H1 (cell line): ENCODE measurements at regions not wholly inside any gene's neighbourhood (a gene's known extent, or its start where the extent isn't known, plus 50 kb on each side); places are given as distances from the start of the nearest gene placed in this dataset.

ENCODE experiments used
- CTCF ChIA-PET: fragments of 300-600 bp; sonication (Branson Sonifier 250); formaldehyde crosslinking; loops from one replicate; lab custom pipeline; 2021; ENCODE audit not compliant: partially characterized antibody; lab: Charles Lee
- POLR2A ChIA-PET: fragments of 300-600 bp; sonication (Branson Sonifier 250); formaldehyde crosslinking; loops from one replicate; lab custom pipeline; 2021; ENCODE audit warnings: inconsistent platforms; ENCODE audit not compliant: partially characterized antibody; lab: Charles Lee
- DNase-seq, 2 experiments: peaks; one replicate each; pipeline versions ENCODE4 v3.0.0 to v3.0.0-alpha.2; 2010 to 2022; ENCODE audit warnings: low spot score in 2 of 2, low read depth in 1 of 2, mixed read lengths in 1 of 2
- FAIRE-seq: peaks from 2 replicates; lab custom pipeline; 2011; peaks lifted over from hg19 to GRCh38; lab: Jason Lieb, UNC
- H2AFZ ChIP-seq: 2 replicates; pipeline ENCODE4 v1.8.1; 2012; ENCODE audit warnings: low read length, inconsistent platforms
- H2AK5ac ChIP-seq: 2 replicates; pipeline ENCODE4 v1.6.1; 2013; ENCODE audit warnings: low read depth, low read length
- H2BK120ac ChIP-seq: replicated peaks from 2 replicates; pipeline ENCODE3; 2013; ENCODE audit warnings: low read depth, low read length, inconsistent platforms
- H2BK12ac ChIP-seq: 2 replicates; pipeline ENCODE4 v1.6.1; 2013; ENCODE audit warnings: low read depth, low read length
- H2BK15ac ChIP-seq: 2 replicates; pipeline ENCODE4 v1.6.1; 2013; ENCODE audit warnings: low read length
- H2BK20ac ChIP-seq: 2 replicates; pipeline ENCODE4 v1.6.1; 2013; ENCODE audit warnings: low read length
- H2BK5ac ChIP-seq: 2 replicates; pipeline ENCODE4 v1.6.1; 2013; ENCODE audit warnings: low read depth, low read length
- H3K14ac ChIP-seq: 2 replicates; pipeline ENCODE4 v1.6.1; 2013; ENCODE audit warnings: inconsistent platforms; ENCODE audit not compliant: insufficient read length
- H3K18ac ChIP-seq: 2 replicates; pipeline ENCODE4 v1.6.1; 2013; ENCODE audit warnings: low read length; ENCODE audit errors: extremely low read depth
- H3K23ac ChIP-seq: 2 replicates; pipeline ENCODE4 v1.6.1; 2013; ENCODE audit warnings: inconsistent platforms; ENCODE audit not compliant: insufficient read length
- H3K23me2 ChIP-seq: 2 replicates; pipeline ENCODE4 v1.6.1; 2013; ENCODE audit warnings: low read depth, low read length
- H3K27ac ChIP-seq: 2 replicates; pipeline ENCODE4 v1.6.1; 2011; ENCODE audit warnings: low read depth, low read length, inconsistent platforms
- H3K27me3 ChIP-seq, 4 experiments: replicated peaks in 1 of 4; 1 replicate in 1 of 4; 2 replicates in 3 of 4; pipeline versions ENCODE4 v1.6.1 to v1.8.1; 2011 to 2013; ENCODE audit warnings: low read length in 3 of 4, mild to moderate bottlenecking in 3 of 4, inconsistent platforms in 2 of 4, mixed read lengths in 2 of 4, moderate library complexity in 1 of 4; ENCODE audit not compliant: control insufficient read depth in 3 of 4, insufficient read depth in 3 of 4; ENCODE audit errors: extremely low read depth in 1 of 4
- H3K36me3 ChIP-seq, 4 experiments: 2 replicates each; pipeline versions ENCODE4 v1.6.1 to v1.8.1; 2011 to 2013; ENCODE audit warnings: mild to moderate bottlenecking in 4 of 4, low read length in 3 of 4, moderate library complexity in 2 of 4, control low read depth in 1 of 4, inconsistent platforms in 1 of 4; ENCODE audit not compliant: insufficient read depth in 4 of 4, control insufficient read depth in 2 of 4
- H3K4ac ChIP-seq: replicated peaks from 2 replicates; pipeline ENCODE3; 2013; ENCODE audit warnings: low read length, low read depth, mixed read lengths, inconsistent platforms; ENCODE audit not compliant: insufficient read length
- H3K4me1 ChIP-seq, 4 experiments: replicated peaks in 1 of 4; 1 replicate in 1 of 4; 2 replicates in 3 of 4; pipeline versions ENCODE4 v1.6.1 to v1.8.1; 2011 to 2013; ENCODE audit warnings: low read length in 3 of 4, inconsistent platforms in 2 of 4, mixed read lengths in 1 of 4; ENCODE audit not compliant: insufficient read depth in 4 of 4, control insufficient read depth in 3 of 4
- H3K4me2 ChIP-seq, 2 experiments: 2 replicates each; pipeline versions ENCODE4 v1.6.1 to v1.8.1; 2011 to 2013; ENCODE audit warnings: low read depth in 2 of 2, low read length in 2 of 2, control low read depth in 1 of 2, inconsistent platforms in 1 of 2, mild to moderate bottlenecking in 1 of 2; ENCODE audit not compliant: insufficient read depth in 1 of 2
- H3K4me3 ChIP-seq, 4 experiments: fragments of 200-600, 300-600 bp in 1 of 4; sonication (generic), shearing (Covaris generic), sonication (Bioruptor Twin) in 1 of 4; 2 replicates each; pipeline versions ENCODE4 v1.5.1 to v1.8.1; 2011 to 2016; ENCODE audit warnings: low read length in 4 of 4, low read depth in 3 of 4, control low read depth in 2 of 4, inconsistent platforms in 2 of 4, mild to moderate bottlenecking in 2 of 4, mixed read lengths in 1 of 4, moderate library complexity in 1 of 4; ENCODE audit not compliant: insufficient read depth in 2 of 4; ENCODE audit errors: extremely low read depth in 1 of 4
- H3K56ac ChIP-seq: replicated peaks from 2 replicates; pipeline ENCODE3; 2013; ENCODE audit warnings: low read depth, mild to moderate bottlenecking, mixed read lengths, low read length, inconsistent platforms; ENCODE audit not compliant: insufficient read length
- H3K79me1 ChIP-seq: 2 replicates; pipeline ENCODE4 v1.6.1; 2013; ENCODE audit warnings: low read depth, low read length, control low read depth
- H3K79me2 ChIP-seq, 2 experiments: 2 replicates each; pipeline versions ENCODE4 v1.6.1 to v1.8.1; 2012 to 2013; ENCODE audit warnings: low read length in 2 of 2, mild to moderate bottlenecking in 2 of 2, inconsistent platforms in 1 of 2; ENCODE audit not compliant: insufficient read depth in 2 of 2, control insufficient read depth in 1 of 2
- H3K9ac ChIP-seq, 4 experiments: replicated peaks in 1 of 4; 1 replicate in 1 of 4; 2 replicates in 3 of 4; pipeline versions ENCODE4 v1.6.1 to v1.8.1; 2011 to 2013; ENCODE audit warnings: low read depth in 3 of 4, low read length in 3 of 4, control low read depth in 2 of 4, mild to moderate bottlenecking in 2 of 4, moderate library complexity in 2 of 4, inconsistent platforms in 1 of 4; ENCODE audit errors: extremely low read depth in 1 of 4
- H3K9me3 ChIP-seq, 2 experiments: 2 replicates each; pipeline versions ENCODE4 v1.6.1 to v1.8.1; 2012 to 2013; ENCODE audit warnings: mild to moderate bottlenecking in 2 of 2, moderate library complexity in 2 of 2, control low read depth in 1 of 2, inconsistent platforms in 1 of 2, low read depth in 1 of 2, low read length in 1 of 2, mixed read lengths in 1 of 2; ENCODE audit not compliant: insufficient read depth in 2 of 2
- H4K20me1 ChIP-seq, 2 experiments: replicated peaks in 1 of 2; 2 replicates each; pipeline versions ENCODE3 to v1.8.1; 2011 to 2013; ENCODE audit warnings: inconsistent platforms in 2 of 2, low read length in 2 of 2, mild to moderate bottlenecking in 1 of 2; ENCODE audit not compliant: insufficient read depth in 2 of 2, control insufficient read depth in 1 of 2
- H4K5ac ChIP-seq: 2 replicates; pipeline ENCODE4 v1.6.1; 2013; ENCODE audit warnings: low read length, low read depth, mixed read lengths, inconsistent platforms; ENCODE audit not compliant: insufficient read length
- H4K8ac ChIP-seq: 2 replicates; pipeline ENCODE4 v1.8.0; 2013; ENCODE audit warnings: mild to moderate bottlenecking, moderate library complexity, low read length, inconsistent platforms; ENCODE audit not compliant: insufficient read depth; ENCODE audit errors: extremely low read depth
- H4K91ac ChIP-seq: replicated peaks from 2 replicates; pipeline ENCODE3; 2013; ENCODE audit warnings: low read length, mixed read lengths, inconsistent platforms; ENCODE audit not compliant: insufficient read length
- BACH1 ChIP-seq: IDR thresholded peaks from 2 replicates; pipeline ENCODE4 v1.6.1; 2012; ENCODE audit warnings: low read length, improper control_type of control experiment
- BCL11A ChIP-seq, 2 experiments: IDR thresholded peaks; one replicate each; pipeline ENCODE4 v1.6.1; 2011; ENCODE audit warnings: low read depth in 2 of 2, low read length in 2 of 2, mild to moderate bottlenecking in 2 of 2
- CBX5 ChIP-seq: fragments of 300-800, 300-1000 bp; sonication (generic); IDR thresholded peaks from 2 replicates; pipeline ENCODE4 v1.7.1; 2016; ENCODE audit warnings: antibody characterized with exemption, low read length, low read depth
- CEBPB ChIP-seq: IDR thresholded peaks from 2 replicates; pipeline ENCODE4 v1.6.1; 2012; ENCODE audit warnings: low read depth, low read length
- CREB1 ChIP-seq: IDR thresholded peaks from 2 replicates; pipeline ENCODE4 v1.6.1; 2012; ENCODE audit warnings: inconsistent platforms
- GABPA ChIP-seq: IDR thresholded peaks from 2 replicates; pipeline ENCODE4 v1.6.1; 2011; ENCODE audit warnings: mild to moderate bottlenecking, low read length, moderate library complexity, borderline replicate concordance; ENCODE audit not compliant: insufficient read depth
- KDM5A ChIP-seq: fragments of 200-600 bp; IDR thresholded peaks from 2 replicates; pipeline ENCODE4 v1.7.1; 2012; ENCODE audit warnings: mild to moderate bottlenecking, low read length, inconsistent platforms, mixed read lengths
- POU5F1 ChIP-seq: IDR thresholded peaks from 2 replicates; pipeline ENCODE4 v1.6.1; 2011; ENCODE audit warnings: low read depth, mild to moderate bottlenecking, low read length, moderate library complexity
- RXRA ChIP-seq: IDR thresholded peaks from 2 replicates; pipeline ENCODE4 v1.6.1; 2011; ENCODE audit warnings: low read depth, mild to moderate bottlenecking, low read length, moderate library complexity; ENCODE audit not compliant: insufficient read depth
- WGBS, 2 experiments: shearing (Covaris generic) in 1 of 2; methylation state at CpG; one replicate each; pipeline versions ENCODE4 v1.1.6 to v1.1.7; 2013 to 2015; ENCODE audit warnings: low lambda C conversion rate in 2 of 2, mixed read lengths in 2 of 2, inconsistent platforms in 1 of 2, low coverage in 1 of 2, missing lambda C conversion rate in 1 of 2; ENCODE audit not compliant: insufficient replicate concordance in 2 of 2, insufficient coverage in 1 of 2, insufficient read length in 1 of 2; ENCODE audit errors: extremely low coverage in 1 of 2, missing lambda C conversion rate in 1 of 2; 5-methylcytosine and 5-hydroxymethylcytosine counted together
- TF ChIP-seq, protein P1 (sequence below): IDR thresholded peaks from 2 replicates; pipeline ENCODE4 v1.6.1; 2011; ENCODE audit warnings: low read depth, mild to moderate bottlenecking, low read length; ENCODE audit not compliant: insufficient read depth

DNA sequence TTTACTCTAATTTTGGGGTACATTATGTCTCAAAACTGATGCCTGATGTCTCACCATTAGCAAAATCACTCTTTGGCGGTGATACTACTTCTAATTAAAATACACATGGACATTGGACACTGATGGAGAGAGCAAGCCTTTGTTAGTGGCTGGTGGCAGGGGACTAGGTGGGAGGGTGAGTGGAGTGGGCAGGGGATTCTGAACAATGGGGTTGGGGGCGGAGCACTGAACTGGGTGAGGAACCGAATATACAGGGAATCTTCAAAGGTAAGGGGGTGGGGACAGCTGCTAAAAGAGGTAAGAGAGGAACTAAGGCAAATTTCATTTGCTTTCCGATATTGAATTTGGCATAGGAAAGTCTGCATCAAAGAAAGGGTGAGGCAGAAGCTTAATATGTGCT lies 88.8 kb downstream of the CARTPT start:
- ChIA-PET POLR2A (no interaction called here), CTCF (interaction anchor here (0.8 to 1.3 kb wide), 3 partner anchors 8 to 303 kb away, joined by 3 to 4 read pairs (median 3); no protein-coding TSS in a partner anchor)
- no peak overlapping the region for H4K8ac ChIP-seq
- peaks cover 0 to 15% (median 9%) of the 10 kb centered on the region in 4 experiments; a peak in 5 of 7 replicates for H3K4me1 ChIP-seq
- H3K23me2 ChIP-seq = no peaks in the 10 kb centered on the region
- H3K23ac ChIP-seq = no peak overlapping the region
- no peak overlapping the region for H3K18ac ChIP-seq
- 81% methylated on average over 4 of the region's 4 CpGs; no CpG with 5 or more reads in 1 of the 2 experiments for WGBS, 2 experiments
- no peaks in the 10 kb centered on the region for H4K20me1 ChIP-seq
- no peaks in the 10 kb centered on the region for H3K36me3 ChIP-seq
- no peak for FAIRE-seq
- H3K56ac ChIP-seq = no peak overlapping the region
- H3K9ac ChIP-seq = no peak overlapping the region
- no peak overlapping the region for H2BK120ac ChIP-seq
- H2AFZ ChIP-seq = no peak overlapping the region
- H2AK5ac ChIP-seq = no peak overlapping the region
- no peak overlapping the region for H3K27ac ChIP-seq
- DNase-seq = no peak
- H3K14ac ChIP-seq = no peak overlapping the region
- H2BK20ac ChIP-seq = no peak overlapping the region
- H3K4me3 ChIP-seq = no peak overlapping the region
- no peak overlapping the region for H2BK5ac ChIP-seq
- H3K79me2 ChIP-seq = no peaks in the 10 kb centered on the region
- no peak overlapping the region for H4K5ac ChIP-seq
- H3K79me1 ChIP-seq = no peaks in the 10 kb centered on the region
- no peaks in the 10 kb centered on the region for H3K27me3 ChIP-seq
- no peak overlapping the region for H3K4ac ChIP-seq
- no peak overlapping the region for H4K91ac ChIP-seq
- TF ChIP-seq BCL11A (IDR thresholded peaks at IDR 0.05; ENCODE audit: low read depth in 2 of 2, low read length in 2 of 2) = no peak
- no peak for TF ChIP-seq GABPA
- no peak for TF ChIP-seq BACH1
- no peak for TF ChIP-seq CREB1
- TF ChIP-seq RXRA = no peak
- TF ChIP-seq, protein P1, sequence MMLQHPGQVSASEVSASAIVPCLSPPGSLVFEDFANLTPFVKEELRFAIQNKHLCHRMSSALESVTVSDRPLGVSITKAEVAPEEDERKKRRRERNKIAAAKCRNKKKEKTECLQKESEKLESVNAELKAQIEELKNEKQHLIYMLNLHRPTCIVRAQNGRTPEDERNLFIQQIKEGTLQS = no peak
- TF ChIP-seq CEBPB = no peak
- no peak for TF ChIP-seq KDM5A
- TF ChIP-seq CBX5 = no peak
- TF ChIP-seq POU5F1 = no peak
- H2BK15ac ChIP-seq = no peak overlapping the region
- no peaks in the 10 kb centered on the region for H3K9me3 ChIP-seq
- no peak overlapping the region; a peak in 1 of 4 replicates for H3K4me2 ChIP-seq
- H2BK12ac ChIP-seq = no peak overlapping the region
